Spleen (tissue), 7 donors: ENCODE measurements at regions not wholly inside any gene's neighbourhood (a gene's known extent, or its start where the extent isn't known, plus 50 kb on each side); places are given as distances from the start of the nearest gene placed in this dataset.

ENCODE experiments used
- CTCF ChIP-seq, 11 experiments: fragments of 200-600 bp in 7 of 11; fragments of 450-650 bp in 4 of 11; sonication (generic) in 4 of 11; IDR thresholded peaks in 8 of 11; conservative IDR thresholded peaks in 3 of 11; 1 replicate in 7 of 11; 2 replicates in 4 of 11; pipeline versions ENCODE4 v1.4.0 to v1.8.0; 2016 to 2021; ENCODE audit warnings: antibody characterized with exemption in 11 of 11, inconsistent platforms in 4 of 11, mild to moderate bottlenecking in 1 of 11
- POLR2AphosphoS5 ChIP-seq, 3 donors: sonication (generic); formaldehyde crosslinking; IDR thresholded peaks; one replicate each; pipeline ENCODE4 v1.5.1; 2017; ENCODE audit warnings: antibody characterized with exemption in 3 of 3
- donor health status: DM: no; HTN: no; CAD: no; lungs with moderate emphysema.
- donor health status: DM: no; HTN: no; CAD: no.
- donor health status: DM: no; HTN: no; CAD: no.

DNA sequence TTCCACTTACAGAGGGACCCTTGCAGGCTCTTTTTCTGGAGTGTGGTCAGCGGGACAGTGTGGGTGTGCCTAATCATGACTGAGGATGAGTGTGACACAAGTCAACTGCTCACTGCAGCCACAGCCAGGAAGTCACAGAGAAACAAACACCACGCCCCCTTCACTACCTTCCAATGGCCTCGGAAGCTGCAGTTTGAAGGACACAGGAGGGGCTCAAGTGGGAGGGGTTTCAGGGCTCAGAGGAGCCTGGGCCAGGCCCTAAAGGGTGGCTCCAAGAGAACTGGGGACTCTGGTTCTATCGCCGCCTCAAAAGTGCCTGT, 116.2 kb upstream of the SDK2 start:
- TF ChIP-seq CTCF (IDR thresholded peaks at IDR 0.05 in 8 of 11, conservative IDR thresholded peaks at IDR 0.05 in 3 of 11) (no peak), POLR2AphosphoS5 (IDR thresholded peaks at IDR 0.05) (no peak)
